ENCODE measurements at regions not wholly inside any gene's neighbourhood (a gene's known extent, or its start where the extent isn't known, plus 50 kb on each side); places are given as distances from the start of the nearest gene placed in this dataset.

- TF ChIP-seq NR2C2 (IDR thresholded peaks at IDR 0.05; ENCODE audit: borderline replicate concordance, control insufficient read depth, insufficient read length, low read depth) (no peak), GATAD2B (conservative IDR thresholded peaks at IDR 0.05; ENCODE audit: low read depth) (no peak), ZNF384 (IDR thresholded peaks at IDR 0.05; ENCODE audit: borderline replicate concordance, low read depth, low read length) (no peak), NKRF (conservative IDR thresholded peaks at IDR 0.05) (no peak), KDM1A (IDR thresholded peaks at IDR 0.05; ENCODE audit: borderline replicate concordance) (no peak)
Observed at GRCh38 chr5:165805756-165806155, 2300.3 kb downstream of the MAT2B start (continued).

DNA sequence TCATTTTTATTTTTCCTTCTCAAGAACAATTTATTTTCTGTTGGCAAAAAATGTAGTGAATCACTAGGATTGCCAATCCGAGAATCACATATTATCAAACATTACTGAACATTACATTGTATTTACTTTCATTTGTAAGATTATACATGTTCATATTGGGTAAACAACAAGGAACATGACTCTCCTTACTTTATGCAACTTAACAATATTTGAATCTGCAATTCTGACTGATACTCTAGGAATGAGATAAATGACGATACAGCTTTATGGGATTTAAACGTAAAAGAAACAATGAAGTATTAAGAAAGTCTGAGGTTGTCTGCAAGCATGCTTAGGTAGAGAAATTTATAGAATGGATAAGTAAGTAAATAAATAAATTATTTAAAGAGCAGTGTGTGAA, 2302.9 kb downstream of the MAT2B start:
- CTCF ChIA-PET: no interaction called here
- no peak for ATAC-seq
- WGBS (ENCODE audit: insufficient coverage, insufficient replicate concordance, low lambda C conversion rate, missing lambda C conversion rate): 16% methylated on average over 3 of the region's 3 CpGs
- RAD21 ChIA-PET (ENCODE audit: unreplicated experiment): no interaction called here
- DNase-seq (ENCODE audit: low read depth, low spot score): no peak
- no peak overlapping the region for H3K4me2 ChIP-seq (ENCODE audit: control insufficient read depth, insufficient read depth)
- no peak overlapping the region for H3K27ac ChIP-seq (ENCODE audit: control insufficient read depth, insufficient read depth)
- no peak overlapping the region for H3K4me3 ChIP-seq
- no peaks in the 10 kb centered on the region for H3K36me3 ChIP-seq (ENCODE audit: control insufficient read depth in 2 of 2, insufficient read depth in 2 of 2, low read length in 1 of 2)
- H4K20me1 ChIP-seq (ENCODE audit: control insufficient read depth, insufficient read depth): no peaks in the 10 kb centered on the region
- H3K79me2 ChIP-seq (ENCODE audit: control insufficient read depth, insufficient read depth, low read length): no peaks in the 10 kb centered on the region
- in situ Hi-C loops (cut with MboI) (no loop called here), intact Hi-C loops (cut with micrococcal nuclease; ENCODE audit: unreplicated experiment) (no loop called here)
- SMC1A ChIA-PET (ENCODE audit: uncharacterized antibody, unreplicated experiment): no interaction called here
- no TSS peak for BruUV-seq (replicated peaks)
- POLR2A ChIA-PET: no interaction called here
- no peak for FAIRE-seq
- H3K9me3 ChIP-seq (replicated peaks; ENCODE audit: control insufficient read depth, insufficient read depth, low read length): no peaks in the 10 kb centered on the region
- no peak for TF ChIP-seq E4F1 (IDR thresholded peaks at IDR 0.05; ENCODE audit: borderline replicate concordance, partially characterized antibody)
- no peak for TF ChIP-seq IKZF2 (IDR thresholded peaks at IDR 0.05)
- TF ChIP-seq SUPT20H (IDR thresholded peaks at IDR 0.05; ENCODE audit: borderline replicate concordance, control insufficient read depth, low read depth, low read length): no peak
- TF ChIP-seq ATF7 (IDR thresholded peaks at IDR 0.05; ENCODE audit: low read depth): no peak
- TF ChIP-seq SPI1 (IDR thresholded peaks at IDR 0.05; ENCODE audit: borderline replicate concordance, insufficient read depth, low read depth, low read length): no peak
- no peak for TF ChIP-seq PAX8 (IDR thresholded peaks at IDR 0.05)
- no peak for TF ChIP-seq SUZ12 (IDR thresholded peaks at IDR 0.05; ENCODE audit: unreplicated experiment)
- no peak for TF ChIP-seq ZBED1 (IDR thresholded peaks at IDR 0.05; ENCODE audit: borderline replicate concordance)
- no peak for TF ChIP-seq MEF2B (IDR thresholded peaks at IDR 0.05; ENCODE audit: partially characterized antibody, poor library complexity, severe bottlenecking)
- no peak overlapping the region for H3K9ac ChIP-seq (ENCODE audit: control insufficient read depth, insufficient read depth, low read length)
- H3K27me3 ChIP-seq (replicated peaks in 1 of 2; ENCODE audit: control insufficient read depth in 2 of 2, insufficient read depth in 2 of 2, low read length in 1 of 2): no peaks in the 10 kb centered on the region
- H2AFZ ChIP-seq (ENCODE audit: control insufficient read depth, low read depth, low read length): no peak overlapping the region
- no peaks in the 10 kb centered on the region for H3K4me1 ChIP-seq (ENCODE audit: control insufficient read depth, insufficient read depth, low read length)

Measured in GM12878 (cell line).